GM12873 (cell line): ENCODE measurements at regions not wholly inside any gene's neighbourhood (a gene's known extent, or its start where the extent isn't known, plus 50 kb on each side); places are given as distances from the start of the nearest gene placed in this dataset.

Source experiments
- TF ChIP-seq, protein P1 (sequence below): IDR thresholded peaks from 2 replicates; pipeline ENCODE4 v1.5.1; 2012; ENCODE audit warnings: low read depth, mild to moderate bottlenecking, moderate library complexity, low read length, control low read depth; ENCODE audit not compliant: insufficient read depth; ENCODE audit errors: missing control alignments

DNA sequence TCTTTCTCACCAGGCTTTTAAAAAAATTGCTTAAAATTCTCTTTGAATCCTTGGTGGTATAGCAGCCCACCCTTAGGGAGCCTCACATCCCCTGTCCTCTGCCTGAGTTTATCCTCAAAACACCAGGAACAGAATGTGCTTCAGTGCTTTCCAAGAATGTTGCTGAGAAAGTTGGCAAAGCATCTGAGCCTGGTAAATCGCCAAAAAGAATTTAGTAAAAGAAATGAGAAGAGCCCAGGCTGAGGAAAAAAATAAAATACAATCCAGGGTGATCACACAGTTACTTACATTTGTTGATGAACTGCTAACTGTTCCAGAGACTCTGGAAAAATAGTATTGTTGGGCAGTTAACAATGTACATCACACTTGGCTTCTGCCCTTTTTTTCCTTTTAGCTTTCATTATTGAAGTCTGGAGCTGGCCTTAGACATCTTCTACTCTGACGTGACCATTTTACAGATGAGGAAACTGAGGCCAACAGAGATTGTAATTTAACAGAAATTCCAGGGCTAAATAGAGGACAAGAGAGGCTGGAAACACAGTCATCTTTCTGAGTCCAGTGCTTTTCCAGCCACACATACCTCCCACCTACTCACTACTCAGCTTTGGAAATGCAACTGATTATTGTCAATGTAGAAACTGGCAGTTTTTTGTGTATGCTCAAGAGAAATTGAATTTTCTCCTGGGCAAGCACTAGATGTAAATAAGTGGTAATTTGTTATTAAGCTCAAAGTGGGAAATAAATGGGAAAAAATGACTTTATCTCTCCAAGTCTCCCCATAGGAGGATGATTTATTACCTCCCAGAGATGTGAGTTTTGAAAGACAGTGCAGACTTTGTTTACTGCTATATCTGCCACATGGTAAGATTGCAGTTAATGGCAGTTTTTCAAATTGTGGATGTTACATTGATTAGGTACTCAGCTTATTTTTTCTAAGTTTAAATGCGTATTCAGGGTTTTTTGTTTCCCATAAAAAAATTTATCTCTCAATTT is 86.7 kb upstream of the ALDH1A1 start:
- TF ChIP-seq, protein P1, sequence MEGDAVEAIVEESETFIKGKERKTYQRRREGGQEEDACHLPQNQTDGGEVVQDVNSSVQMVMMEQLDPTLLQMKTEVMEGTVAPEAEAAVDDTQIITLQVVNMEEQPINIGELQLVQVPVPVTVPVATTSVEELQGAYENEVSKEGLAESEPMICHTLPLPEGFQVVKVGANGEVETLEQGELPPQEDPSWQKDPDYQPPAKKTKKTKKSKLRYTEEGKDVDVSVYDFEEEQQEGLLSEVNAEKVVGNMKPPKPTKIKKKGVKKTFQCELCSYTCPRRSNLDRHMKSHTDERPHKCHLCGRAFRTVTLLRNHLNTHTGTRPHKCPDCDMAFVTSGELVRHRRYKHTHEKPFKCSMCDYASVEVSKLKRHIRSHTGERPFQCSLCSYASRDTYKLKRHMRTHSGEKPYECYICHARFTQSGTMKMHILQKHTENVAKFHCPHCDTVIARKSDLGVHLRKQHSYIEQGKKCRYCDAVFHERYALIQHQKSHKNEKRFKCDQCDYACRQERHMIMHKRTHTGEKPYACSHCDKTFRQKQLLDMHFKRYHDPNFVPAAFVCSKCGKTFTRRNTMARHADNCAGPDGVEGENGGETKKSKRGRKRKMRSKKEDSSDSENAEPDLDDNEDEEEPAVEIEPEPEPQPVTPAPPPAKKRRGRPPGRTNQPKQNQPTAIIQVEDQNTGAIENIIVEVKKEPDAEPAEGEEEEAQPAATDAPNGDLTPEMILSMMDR, result no peak

DNA sequence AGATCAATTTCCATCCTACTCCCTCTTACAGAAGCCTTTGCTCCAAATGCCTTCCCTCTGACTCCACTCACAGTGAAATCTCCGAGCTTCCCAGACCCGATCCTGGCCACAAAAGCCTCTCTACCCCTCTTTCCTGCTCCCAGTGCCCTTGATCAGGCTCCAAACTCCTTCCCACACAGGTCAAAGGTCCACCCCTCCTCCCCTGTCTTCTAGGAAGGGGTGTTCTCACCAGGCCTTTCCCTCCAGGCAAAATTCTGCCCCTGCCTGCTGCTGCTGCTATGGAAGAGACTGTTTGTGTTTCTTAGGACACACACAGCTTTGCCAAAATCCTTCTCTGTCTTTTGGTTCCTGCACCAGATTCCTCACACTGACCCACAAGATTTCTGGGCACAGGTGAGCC is 85.8 kb upstream of the ALDH1A1 start:
- TF ChIP-seq, protein P1, result no peak

DNA sequence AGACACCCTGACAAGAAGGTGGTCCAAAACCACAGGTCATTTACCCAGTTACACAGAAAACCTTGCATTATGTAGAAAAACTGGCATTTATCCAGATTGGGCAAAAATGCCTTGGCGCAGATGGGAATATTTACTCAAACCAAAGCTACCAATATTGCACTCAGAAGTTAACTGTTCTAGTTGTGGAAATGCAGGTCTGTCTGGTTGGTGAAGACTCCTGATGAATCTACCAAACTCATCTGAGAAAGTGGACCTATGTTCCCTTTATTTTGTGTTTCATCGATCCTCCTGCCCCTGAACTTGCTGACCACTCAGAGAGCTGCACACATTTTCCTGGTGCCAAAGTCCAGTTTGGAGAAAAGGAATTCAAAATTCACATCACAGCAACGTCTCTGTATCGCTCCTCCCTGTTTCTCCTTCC is 85.2 kb upstream of the ALDH1A1 start:
- TF ChIP-seq, protein P1, result no peak

DNA sequence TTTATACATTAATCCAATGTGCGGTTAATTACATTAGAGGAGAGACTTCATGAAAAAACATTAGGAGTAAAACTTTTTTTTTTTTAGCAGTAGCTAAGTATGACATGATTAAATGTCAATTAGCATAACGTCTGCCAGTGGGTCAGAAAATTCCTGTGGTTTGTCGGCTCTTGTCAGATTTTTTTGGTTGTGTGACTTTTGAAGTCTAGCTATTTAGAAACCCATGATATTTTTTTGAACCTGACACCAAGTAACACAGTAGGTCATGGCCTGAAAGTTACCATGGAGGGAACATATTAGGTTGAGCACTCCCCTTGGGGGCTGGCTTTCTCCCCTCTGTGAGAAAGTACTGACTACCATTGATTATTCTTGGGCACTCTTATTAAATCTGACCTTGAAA is 84.8 kb upstream of the ALDH1A1 start:
- TF ChIP-seq, protein P1, result no peak

DNA sequence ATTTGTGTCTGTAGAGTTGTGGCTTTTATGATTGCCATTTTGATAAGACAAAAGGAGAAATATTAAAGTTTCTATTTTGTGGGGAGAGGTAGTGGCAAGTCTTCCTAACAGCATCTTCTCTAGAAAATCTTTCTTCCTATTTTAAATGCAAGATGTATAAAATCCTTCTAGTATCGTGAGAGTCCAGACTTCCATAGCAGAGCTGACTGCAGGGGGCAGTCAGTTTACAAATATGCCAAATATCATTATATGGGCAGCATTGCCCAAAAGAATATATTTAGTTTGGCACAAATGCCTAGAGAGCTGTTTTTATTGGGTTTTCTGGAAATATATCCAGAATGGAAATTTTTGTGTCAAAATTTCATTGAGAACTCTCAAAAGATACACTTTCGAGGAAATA is 82.1 kb upstream of the ALDH1A1 start:
- TF ChIP-seq, protein P1, result no peak

DNA sequence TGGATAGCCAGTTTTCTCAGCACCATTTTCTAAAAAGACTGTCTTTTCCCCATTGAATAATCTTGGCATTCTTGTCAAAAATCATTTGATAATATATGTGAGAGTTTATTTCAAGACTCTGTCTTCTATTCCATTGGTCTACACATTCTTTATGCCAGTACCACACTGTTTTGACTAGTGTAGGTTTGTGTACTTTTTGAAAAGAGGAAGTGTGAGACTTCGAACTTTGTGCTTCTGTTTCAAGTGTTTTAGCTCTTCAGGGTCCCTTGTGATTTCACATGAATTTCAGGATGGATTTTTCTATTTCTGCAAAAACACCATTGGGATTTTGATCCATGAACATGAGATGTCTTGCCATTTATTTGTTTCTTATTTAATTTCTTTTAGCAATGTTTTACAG is 78.5 kb upstream of the ALDH1A1 start:
- TF ChIP-seq, protein P1, result no peak

DNA sequence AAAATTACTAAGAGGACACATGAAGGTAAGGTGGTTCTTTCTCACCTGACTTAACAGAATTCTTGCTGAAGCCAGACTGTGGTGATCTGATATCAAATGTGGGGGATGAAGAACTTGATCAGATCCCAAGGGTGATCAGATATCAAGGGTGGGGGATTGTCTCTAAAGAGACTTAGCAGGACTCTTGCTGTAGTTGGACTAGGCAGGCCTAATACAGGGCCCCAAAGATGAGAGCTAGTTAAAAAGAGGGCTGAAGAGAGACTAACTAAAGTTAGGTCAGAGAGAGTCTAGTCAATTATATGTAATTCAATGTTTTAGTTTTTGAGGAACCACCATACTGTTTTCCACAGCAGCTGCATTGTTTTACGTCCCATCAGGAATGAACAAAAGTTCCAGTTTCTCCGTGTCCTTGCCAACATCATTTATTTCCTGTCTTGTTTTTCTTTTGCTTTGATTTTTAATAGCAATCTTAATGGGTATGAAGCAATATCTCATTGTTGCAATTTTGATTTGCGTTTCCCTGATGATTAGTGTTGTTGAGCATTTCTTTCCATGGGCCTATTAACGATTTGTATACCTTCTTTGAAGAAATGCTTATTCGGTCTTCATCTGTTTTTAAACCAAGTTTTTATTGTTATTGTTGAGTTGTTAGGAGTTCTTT is 77.6 kb upstream of the ALDH1A1 start:
- TF ChIP-seq, protein P1, result no peak
